HG02938 (cell line): ENCODE measurements at regions not wholly inside any gene's neighbourhood (a gene's known extent, or its start where the extent isn't known, plus 50 kb on each side); places are given as distances from the start of the nearest gene placed in this dataset.
A peak's percentile ranks its signal among the peaks of the same experiment; 100 is the strongest.
"Not testable (repeated sequence)": the region's sequence is repeated elsewhere in the genome, so short reads cannot be mapped to it uniquely, and the experiment has no call there.

ENCODE experiments used
- ATAC-seq: cut with Tn5 transposase; IDR thresholded peaks from one replicate; pipeline ENCODE4 v1.9.1; 2021; ENCODE audit warnings: mild to moderate bottlenecking, moderate library complexity; ENCODE audit not compliant: unreplicated experiment

- no peak for ATAC-seq
Observed at GRCh38 chr4:81685104-81685503, 213.4 kb upstream of the RASGEF1B start.

- ATAC-seq: no peak
Observed at GRCh38 chr4:81684352-81684751, 212.6 kb upstream of the RASGEF1B start.

- ATAC-seq: no peak
Observed at GRCh38 chr4:81682492-81682891, 210.8 kb upstream of the RASGEF1B start.

GRCh38 chr4:81679315-81679714, 207.6 kb upstream of the RASGEF1B start:
- ATAC-seq: no peak

GRCh38 chr4:81678801-81679200, 207.1 kb upstream of the RASGEF1B start:
- ATAC-seq: no peak

GRCh38 chr4:81676537-81676936, 204.8 kb upstream of the RASGEF1B start:
- no peak for ATAC-seq

- ATAC-seq: no peak
Observed at GRCh38 chr4:81675791-81676393, 204.2 kb upstream of the RASGEF1B start.

GRCh38 chr4:81673961-81674360, 202.3 kb upstream of the RASGEF1B start:
- no peak for ATAC-seq

- ATAC-seq: not testable (repeated sequence)
Observed at GRCh38 chr4:81668328-81668727, 196.6 kb upstream of the RASGEF1B start.

GRCh38 chr4:81667539-81667938, 195.8 kb upstream of the RASGEF1B start:
- no peak for ATAC-seq

GRCh38 chr4:81666491-81666890, 194.8 kb upstream of the RASGEF1B start:
- ATAC-seq: no peak

GRCh38 chr4:81665649-81666048, 193.9 kb upstream of the RASGEF1B start:
- no peak for ATAC-seq

GRCh38 chr4:81665045-81665444, 193.3 kb upstream of the RASGEF1B start:
- no peak for ATAC-seq

- no peak for ATAC-seq
Observed at GRCh38 chr4:81664079-81664478, 192.4 kb upstream of the RASGEF1B start.

- ATAC-seq: no peak
Observed at GRCh38 chr4:81663368-81663767, 191.7 kb upstream of the RASGEF1B start.

- ATAC-seq: no peak
Observed at GRCh38 chr4:81659051-81659450, 187.3 kb upstream of the RASGEF1B start.

- ATAC-seq: no peak
Observed at GRCh38 chr4:81652069-81652478, 180.4 kb upstream of the RASGEF1B start.

- ATAC-seq: no peak
Observed at GRCh38 chr4:81651243-81651899, 179.7 kb upstream of the RASGEF1B start.

GRCh38 chr4:81650606-81651242, 179.0 kb upstream of the RASGEF1B start:
- ATAC-seq: no peak

- peak; percentile 87 for ATAC-seq
Observed at GRCh38 chr4:81648576-81649275, 177.0 kb upstream of the RASGEF1B start.

GRCh38 chr4:81647388-81647787, 175.7 kb upstream of the RASGEF1B start:
- ATAC-seq: no peak

GRCh38 chr4:81642543-81642942, 170.8 kb upstream of the RASGEF1B start:
- no peak for ATAC-seq
